K562 (cell line): ENCODE measurements at regions not wholly inside any gene's neighbourhood (a gene's known extent, or its start where the extent isn't known, plus 50 kb on each side); places are given as distances from the start of the nearest gene placed in this dataset.

Experiments
- ATF3 ChIP-seq, 2 experiments: fragments of 450-650 bp in 1 of 2; sonication (generic) in 1 of 2; formaldehyde crosslinking in 1 of 2; IDR thresholded peaks in 1 of 2; conservative IDR thresholded peaks in 1 of 2; 2 replicates each; pipeline versions ENCODE4 v1.6.1 to v1.8.1; 2016 to 2023; ENCODE audit warnings: mild to moderate bottlenecking in 2 of 2, moderate library complexity in 2 of 2, inconsistent platforms in 1 of 2, missing genetic modification reagents in 1 of 2
- HDAC6 ChIP-seq: IDR thresholded peaks from 2 replicates; pipeline ENCODE4 v1.6.1; 2012; ENCODE audit warnings: low read depth, mild to moderate bottlenecking, control low read depth, inconsistent platforms, low read length, moderate library complexity
- NR3C1 ChIP-seq: sonication (generic); formaldehyde crosslinking; IDR thresholded peaks from 2 replicates; pipeline ENCODE4 v1.8.1; 2022; ENCODE audit warnings: missing genetic modification reagents
- UBTF ChIP-seq, 2 experiments: IDR thresholded peaks; 2 replicates each; pipeline ENCODE4 v1.6.1; 2012; ENCODE audit warnings: improper control_type of control experiment in 2 of 2, low read depth in 2 of 2, low read length in 2 of 2, borderline replicate concordance in 1 of 2
- ZNF316 ChIP-seq: fragments of 450-650 bp; IDR thresholded peaks from 2 replicates; pipeline ENCODE4 v1.6.1; 2016

- no peak for TF ChIP-seq NR3C1 (CRISPR knock-in tag)
- TF ChIP-seq ATF3 (IDR thresholded peaks at IDR 0.05) = no peak
- no peak for TF ChIP-seq ATF3 (CRISPR knock-in tag; conservative IDR thresholded peaks at IDR 0.05)
- no peak for TF ChIP-seq UBTF (IDR thresholded peaks at IDR 0.05; ENCODE audit: borderline replicate concordance in 1 of 2, low read depth in 2 of 2, low read length in 2 of 2)
- TF ChIP-seq HDAC6 = no peak
- no peak for TF ChIP-seq ZNF316
Observed at GRCh38 chr7:155943251-155943899, 131.1 kb upstream of the SHH start.
